Stimulated activated CD8-positive, alpha-beta memory T cell treated with anti-CD3 and anti-CD28 coated beads, Interleukin-15, amount 100 ng/mL, for 24 hours (primary cell): ENCODE measurements at regions not wholly inside any gene's neighbourhood (a gene's known extent, or its start where the extent isn't known, plus 50 kb on each side); places are given as distances from the start of the nearest gene placed in this dataset.
"Not testable (repeated sequence)": the region's sequence is repeated elsewhere in the genome, so short reads cannot be mapped to it uniquely, and the experiment has no call there.

Experiments used
- DNase-seq: peaks from one replicate; pipeline ENCODE4 v3.0.0-alpha.2; 2020; ENCODE audit warnings: low read depth

GRCh38 chr1:143698016-143698415 lies 273.8 kb downstream of the FAM72C start:
- DNase-seq = peak; percentile 12

DNA sequence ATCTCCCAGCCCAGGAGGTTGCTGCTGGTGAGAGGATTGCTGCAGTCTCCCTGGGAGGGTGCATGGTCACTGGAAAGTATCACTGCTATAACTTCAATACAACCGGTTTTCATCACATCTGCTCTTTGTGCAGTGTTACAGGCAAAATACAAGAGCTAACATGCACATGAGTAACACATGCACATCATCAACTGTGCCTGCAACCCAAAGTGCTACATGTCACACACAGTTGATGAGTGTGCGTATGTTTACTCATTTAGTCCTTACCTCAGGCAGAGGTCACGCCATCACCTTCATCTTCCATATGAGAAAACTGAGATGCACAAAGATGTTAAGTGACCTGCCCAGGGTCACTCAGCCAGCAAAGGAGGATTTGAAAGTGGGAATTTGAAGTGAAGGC lies 277.7 kb downstream of the FAM72C start:
- no peak for DNase-seq

- no peak for DNase-seq
Observed at GRCh38 chr1:143691971-143692529, 279.7 kb downstream of the FAM72C start.

GRCh38 chr1:143691400-143691891 lies 280.3 kb downstream of the FAM72C start:
- DNase-seq = no peak

DNA sequence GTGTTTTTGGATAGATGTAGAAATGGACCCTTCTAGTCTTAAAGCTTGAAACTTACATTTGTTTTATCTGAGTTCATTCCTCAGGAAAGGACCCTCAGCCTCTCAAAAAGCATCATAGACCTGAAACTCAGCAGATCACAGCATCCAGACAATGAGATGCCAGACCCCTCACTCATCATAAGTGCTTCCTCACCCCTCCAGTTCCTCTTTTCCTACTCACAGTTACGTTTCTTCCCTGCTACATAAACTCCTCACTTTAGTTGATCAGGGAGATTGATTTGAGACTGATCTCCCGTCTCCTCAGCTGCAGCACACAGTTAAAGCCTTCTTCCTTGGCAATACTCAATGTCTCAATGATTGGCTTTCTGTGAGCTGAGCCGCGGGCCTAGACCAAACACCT lies 282.0 kb downstream of the FAM72C start:
- DNase-seq = no peak

GRCh38 chr1:143680304-143680703 lies 291.5 kb downstream of the FAM72C start:
- no peak for DNase-seq

GRCh38 chr1:143672983-143673382 lies 298.8 kb downstream of the FAM72C start:
- DNase-seq = no peak

DNA sequence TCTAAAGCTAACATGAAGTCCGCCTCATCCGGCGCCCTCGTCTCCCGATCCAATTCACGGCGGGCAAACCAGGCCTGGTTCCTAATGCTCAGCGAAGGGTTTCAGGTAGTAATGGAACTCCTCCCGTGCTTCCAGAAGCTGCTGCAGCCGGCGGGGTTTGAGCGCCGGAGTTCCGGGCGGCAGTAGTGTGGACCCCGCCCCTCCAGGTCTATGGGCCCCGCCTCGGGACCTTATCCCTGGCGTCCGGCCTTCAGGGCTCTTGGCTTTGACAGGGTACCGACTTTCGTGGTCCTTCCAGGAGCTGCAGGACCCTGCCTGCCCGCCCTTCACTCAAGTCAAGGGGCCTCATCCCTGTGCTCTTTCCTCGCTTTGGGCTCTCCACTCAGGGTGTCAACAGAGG lies 304.1 kb downstream of the FAM72C start:
- no peak for DNase-seq

GRCh38 chr1:143666851-143667250 lies 304.9 kb downstream of the FAM72C start:
- no peak for DNase-seq

DNA sequence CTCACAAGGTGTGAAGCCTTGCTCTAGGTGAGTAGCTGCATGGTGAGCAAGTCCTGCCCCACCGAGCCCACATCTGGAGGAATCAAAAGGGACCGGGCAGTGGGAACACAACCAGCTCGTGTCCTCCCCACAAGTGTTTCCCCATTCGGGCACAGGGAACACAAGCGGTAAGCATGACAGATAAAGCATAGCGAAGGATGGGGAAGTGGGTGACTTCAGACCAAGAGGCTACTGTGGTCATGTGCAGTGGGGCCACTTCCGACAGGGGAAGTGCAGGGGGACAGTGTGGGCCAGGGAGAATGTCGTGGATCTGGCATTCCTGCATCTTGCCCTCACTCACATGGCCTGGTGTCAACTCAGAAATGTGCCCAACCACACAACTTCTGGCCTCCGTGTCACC lies 306.2 kb downstream of the FAM72C start:
- no peak for DNase-seq

DNA sequence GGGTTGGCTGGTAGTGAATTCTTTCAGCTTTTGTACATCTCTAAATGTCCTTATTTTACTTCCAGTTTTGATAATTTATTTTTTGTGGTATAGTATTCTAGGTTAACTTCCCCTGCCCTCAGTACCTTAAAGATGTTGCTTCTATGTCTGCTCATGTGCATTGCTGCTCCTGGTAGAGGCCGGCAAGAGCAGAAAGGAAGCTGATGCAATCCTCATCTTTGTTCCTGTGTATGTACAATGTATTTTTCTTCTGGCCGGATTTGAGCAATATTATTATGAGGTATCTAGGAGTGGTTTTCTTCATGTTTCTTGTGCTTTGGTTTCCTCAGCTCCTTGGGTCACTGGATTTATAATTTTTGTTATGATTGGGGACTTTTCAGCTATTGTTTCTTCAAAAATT lies 308.7 kb downstream of the FAM72C start:
- not testable (repeated sequence) for DNase-seq

- DNase-seq = no peak
Observed at GRCh38 chr1:143661418-143662101, 310.2 kb downstream of the FAM72C start.

GRCh38 chr1:143660354-143660941 lies 311.3 kb downstream of the FAM72C start:
- no peak for DNase-seq

GRCh38 chr1:143653429-143653802 lies 318.4 kb downstream of the FAM72C start:
- DNase-seq = no peak

- no peak for DNase-seq
Observed at GRCh38 chr1:143652744-143653428, 318.9 kb downstream of the FAM72C start.

GRCh38 chr1:143652187-143652586 lies 319.6 kb downstream of the FAM72C start:
- no peak for DNase-seq

DNA sequence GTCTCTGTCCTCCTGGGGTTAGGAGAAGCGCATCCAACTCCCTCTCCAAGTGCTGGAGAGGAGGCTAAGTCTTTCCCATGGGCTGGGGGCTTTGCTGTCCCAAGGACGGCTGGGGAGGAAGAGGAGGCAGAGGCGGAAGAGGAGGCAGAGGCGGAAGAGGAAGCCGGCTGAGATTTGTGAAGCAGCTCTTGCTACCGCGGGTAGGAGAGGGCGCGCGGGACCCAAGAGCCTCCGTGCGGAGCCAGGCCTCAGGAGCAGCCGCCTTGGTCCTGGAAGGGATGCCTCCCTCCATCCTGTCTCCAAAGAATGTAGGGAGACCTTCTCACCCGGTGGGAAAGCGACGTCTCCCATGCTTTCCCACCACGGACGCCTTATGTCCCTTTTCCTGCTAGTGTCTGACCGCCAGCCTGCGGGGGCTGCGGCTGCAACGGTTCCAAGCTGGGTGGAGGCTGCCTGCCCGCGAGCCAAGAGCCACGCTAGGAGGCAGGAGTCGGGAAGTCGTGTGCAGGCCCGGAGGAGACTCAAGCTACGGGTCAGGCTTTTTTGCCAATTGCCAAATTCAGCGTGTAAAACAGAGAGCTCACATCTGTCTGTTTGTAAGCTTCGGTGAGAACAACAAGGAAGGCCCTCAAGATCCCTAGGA lies 320.3 kb downstream of the FAM72C start:
- DNase-seq = no peak

GRCh38 chr1:143644035-143644434 lies 327.8 kb downstream of the FAM72C start:
- DNase-seq = not testable (repeated sequence)

DNA sequence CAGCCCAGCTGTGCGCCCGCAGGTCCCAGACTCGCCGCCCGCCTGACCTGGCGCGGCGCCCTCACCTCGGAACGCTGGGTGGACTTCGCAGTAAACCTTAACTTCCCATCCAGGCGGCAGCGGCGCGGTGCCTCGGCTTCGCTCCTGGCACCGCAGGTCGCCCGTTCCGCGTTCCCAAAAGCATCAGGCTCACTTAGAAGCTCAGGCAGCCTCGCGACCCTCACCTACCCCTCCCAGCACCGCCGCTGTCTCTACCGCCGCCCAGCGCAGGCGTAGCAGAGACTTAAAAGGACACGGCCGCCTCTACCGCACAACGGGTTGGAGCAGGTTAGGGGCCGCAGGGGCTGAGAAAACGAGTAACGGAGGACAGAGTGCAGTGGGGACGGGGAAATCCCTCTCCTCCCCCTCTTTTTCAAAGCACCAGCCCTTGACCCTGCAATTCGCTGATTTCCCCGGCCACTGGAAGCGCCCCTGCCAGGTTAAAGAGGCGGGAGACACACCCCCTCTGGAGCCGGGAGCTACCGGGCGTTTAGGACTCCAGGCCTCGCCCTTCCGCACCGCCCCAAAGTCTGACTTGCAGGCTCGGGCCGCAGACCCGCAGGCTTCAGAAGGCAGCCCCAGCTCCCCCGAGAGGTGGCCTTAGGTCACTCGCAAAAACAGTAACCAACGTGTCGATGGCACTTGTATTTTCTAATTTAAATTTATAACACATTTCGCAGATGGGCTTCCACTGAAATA lies 328.5 kb downstream of the FAM72C start:
- no peak for DNase-seq

DNA sequence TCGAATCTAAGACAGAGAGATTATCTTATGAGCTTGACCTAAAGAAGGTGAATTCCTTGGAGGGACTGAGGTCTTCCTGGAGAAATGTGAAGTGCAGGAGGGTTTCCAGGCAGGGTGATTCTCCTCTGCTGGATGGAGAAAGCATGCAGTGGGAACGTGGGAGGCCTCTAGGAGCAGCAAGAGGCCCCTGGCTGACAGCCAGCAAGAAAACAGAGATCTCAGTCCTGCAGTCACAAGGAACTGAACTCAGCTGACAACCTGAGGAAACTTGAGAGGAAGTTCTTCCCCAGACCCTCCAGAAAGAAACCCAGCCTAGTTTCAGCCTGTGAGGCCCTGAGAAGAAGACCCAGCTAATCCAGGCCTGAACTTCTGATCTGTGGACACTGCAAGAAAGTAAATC lies 345.9 kb downstream of the FAM72C start:
- no peak for DNase-seq

GRCh38 chr1:143619851-143620250 lies 351.9 kb downstream of the FAM72C start:
- DNase-seq = no peak

GRCh38 chr1:143611159-143611558 lies 360.6 kb downstream of the FAM72C start:
- no peak for DNase-seq
